Neural cell (in vitro differentiated cells): ENCODE measurements at regions not wholly inside any gene's neighbourhood (a gene's known extent, or its start where the extent isn't known, plus 50 kb on each side); places are given as distances from the start of the nearest gene placed in this dataset.

Experiments
- CTCF ChIP-seq: fragments of 450-650 bp; IDR thresholded peaks from 2 replicates; pipeline ENCODE4 v1.5.1; 2014; ENCODE audit warnings: antibody characterized with exemption, mild to moderate bottlenecking, moderate library complexity; ENCODE audit not compliant: poor library complexity, severe bottlenecking
- EP300 ChIP-seq: fragments of 450-650 bp; conservative IDR thresholded peaks from 2 replicates; pipeline ENCODE4 v1.6.1; 2014; ENCODE audit warnings: antibody characterized with exemption, mild to moderate bottlenecking, moderate library complexity; ENCODE audit not compliant: poor library complexity, severe bottlenecking
- SMC3 ChIP-seq: fragments of 450-650 bp; conservative IDR thresholded peaks from 2 replicates; pipeline ENCODE4 v1.6.1; 2014; ENCODE audit warnings: antibody characterized with exemption, mild to moderate bottlenecking, moderate library complexity; ENCODE audit not compliant: poor library complexity

- TF ChIP-seq EP300 (no peak), CTCF (no peak), SMC3 (no peak)
Observed at GRCh38 chr7:46006212-46006611, 85.1 kb upstream of the IGFBP3 start.
